Neuronal stem cell (in vitro differentiated cells): ENCODE measurements at regions not wholly inside any gene's neighbourhood (a gene's known extent, or its start where the extent isn't known, plus 50 kb on each side); places are given as distances from the start of the nearest gene placed in this dataset.

Experiments used
- DNase-seq: peaks from one replicate; pipeline ENCODE4 v3.0.0-alpha.2; 2013; ENCODE audit warnings: low spot score
- H2AFZ ChIP-seq: one replicate; pipeline ENCODE4 v1.6.1; 2013; ENCODE audit warnings: mild to moderate bottlenecking, low read length, inconsistent platforms
- H2AK5ac ChIP-seq: 2 replicates; pipeline ENCODE4 v1.6.1; 2013; ENCODE audit warnings: low read depth, mild to moderate bottlenecking, inconsistent platforms, low read length, moderate library complexity, mixed read lengths
- H2BK120ac ChIP-seq: 2 replicates; pipeline ENCODE4 v1.6.1; 2013; ENCODE audit warnings: low read depth, mild to moderate bottlenecking, inconsistent platforms, low read length, moderate library complexity, mixed read lengths
- H2BK12ac ChIP-seq: one replicate; pipeline ENCODE4 v1.6.1; 2013; ENCODE audit warnings: low read length, inconsistent platforms
- H2BK15ac ChIP-seq: 2 replicates; pipeline ENCODE4 v1.6.1; 2013; ENCODE audit warnings: mild to moderate bottlenecking, low read length, inconsistent platforms, mixed read lengths
- H2BK5ac ChIP-seq: one replicate; pipeline ENCODE4 v1.6.1; 2013; ENCODE audit warnings: inconsistent platforms, mild to moderate bottlenecking, low read length, moderate library complexity
- H3K14ac ChIP-seq: one replicate; pipeline ENCODE4 v1.6.1; 2013; ENCODE audit warnings: low read length, inconsistent platforms
- H3K18ac ChIP-seq: 2 replicates; pipeline ENCODE4 v1.6.1; 2013; ENCODE audit warnings: low read length, inconsistent platforms
- H3K23ac ChIP-seq: 2 replicates; pipeline ENCODE4 v1.6.1; 2013; ENCODE audit warnings: low read depth, mild to moderate bottlenecking, mixed read lengths, low read length, inconsistent platforms; ENCODE audit not compliant: poor library complexity
- H3K27ac ChIP-seq: replicated peaks from 3 replicates; pipeline ENCODE4 v1.5.1; 2013; ENCODE audit warnings: low read length, inconsistent platforms
- H3K27me3 ChIP-seq, 3 experiments: 2 replicates each; pipeline ENCODE4 v1.6.1; 2013; ENCODE audit warnings: low read length in 3 of 3, mild to moderate bottlenecking in 2 of 3, inconsistent platforms in 1 of 3, low read depth in 1 of 3, mixed read lengths in 1 of 3, moderate library complexity in 1 of 3; ENCODE audit not compliant: control insufficient read depth in 3 of 3, insufficient read depth in 3 of 3
- H3K36me3 ChIP-seq, 2 donors: replicated peaks in 1 of 2; 2 replicates each; pipeline ENCODE4 v1.6.1; 2013; ENCODE audit warnings: low read length in 2 of 2; ENCODE audit not compliant: control insufficient read depth in 2 of 2, insufficient read depth in 2 of 2
- H3K4ac ChIP-seq: 2 replicates; pipeline ENCODE4 v1.6.1; 2013; ENCODE audit warnings: inconsistent platforms, mild to moderate bottlenecking, low read length, moderate library complexity
- H3K4me1 ChIP-seq, 2 donors: 1 replicate in 1 of 2; 2 replicates in 1 of 2; pipeline ENCODE4 v1.6.1; 2013; ENCODE audit warnings: low read length in 2 of 2, low read depth in 1 of 2; ENCODE audit not compliant: control insufficient read depth in 2 of 2, insufficient read depth in 1 of 2
- H3K4me2 ChIP-seq: one replicate; pipeline ENCODE4 v1.6.1; 2013; ENCODE audit warnings: mild to moderate bottlenecking, low read length, inconsistent platforms; ENCODE audit not compliant: insufficient read depth, poor library complexity, severe bottlenecking
- H3K4me3 ChIP-seq, 2 donors: 2 replicates each; pipeline ENCODE4 v1.5.1; 2013; ENCODE audit warnings: low read length in 2 of 2, mild to moderate bottlenecking in 2 of 2, inconsistent platforms in 1 of 2, moderate library complexity in 1 of 2
- H3K79me1 ChIP-seq: one replicate; pipeline ENCODE4 v1.6.1; 2013; ENCODE audit warnings: low read depth, mild to moderate bottlenecking, inconsistent platforms, low read length, moderate library complexity
- H3K9ac ChIP-seq: one replicate; pipeline ENCODE4 v1.6.1; 2013; ENCODE audit warnings: mild to moderate bottlenecking, low read depth, low read length, inconsistent platforms; ENCODE audit not compliant: poor library complexity
- H3K9me3 ChIP-seq, 2 donors: replicated peaks in 1 of 2; 2 replicates each; pipeline versions ENCODE3 to v1.6.1; 2013; ENCODE audit warnings: low read length in 2 of 2, mild to moderate bottlenecking in 2 of 2, inconsistent platforms in 1 of 2, low read depth in 1 of 2, mixed read lengths in 1 of 2, moderate library complexity in 1 of 2; ENCODE audit not compliant: control insufficient read depth in 2 of 2, insufficient read depth in 1 of 2
- H4K8ac ChIP-seq: one replicate; pipeline ENCODE4 v1.6.1; 2013; ENCODE audit warnings: low read depth, mild to moderate bottlenecking, inconsistent platforms, low read length, moderate library complexity
- H4K91ac ChIP-seq: one replicate; pipeline ENCODE4 v1.6.1; 2013; ENCODE audit warnings: low read length, low read depth, mild to moderate bottlenecking, inconsistent platforms; ENCODE audit not compliant: poor library complexity
- WGBS, 2 donors: extraction: QIAGEN DNeasy Blood & Tissue Kit; methylation state at CpG; one replicate each; pipeline ENCODE4 v1.1.7; 2013; ENCODE audit warnings: missing lambda C conversion rate in 2 of 2, mixed read lengths in 1 of 2; ENCODE audit not compliant: insufficient read length in 2 of 2, insufficient replicate concordance in 1 of 2; ENCODE audit errors: extremely low coverage in 2 of 2; 5-methylcytosine and 5-hydroxymethylcytosine counted together

DNA sequence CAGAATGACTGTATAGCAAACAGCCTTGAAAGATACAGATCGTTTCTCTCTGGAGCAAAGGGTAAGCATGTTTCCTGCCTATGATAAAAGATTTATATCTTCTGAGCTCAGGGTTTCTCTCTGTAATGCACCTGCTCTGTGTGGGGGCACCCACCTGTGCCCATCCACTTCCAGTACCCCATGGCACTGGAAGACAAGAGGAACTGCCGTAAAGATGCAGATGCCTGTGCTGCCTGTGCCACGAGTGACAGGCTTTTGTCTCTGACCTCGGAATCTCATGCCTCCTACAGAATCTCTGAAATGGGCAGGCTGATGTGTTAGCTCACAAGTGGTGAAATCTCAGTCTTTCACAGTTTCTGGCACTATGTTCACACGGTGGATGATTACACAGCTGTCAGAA is 50.3 kb upstream of the ATP11A start:
- H3K9ac ChIP-seq = no peak overlapping the region
- H3K9me3 ChIP-seq = no peaks in the 10 kb centered on the region
- H4K8ac ChIP-seq = no peak overlapping the region
- no peak overlapping the region for H3K4me2 ChIP-seq
- no peak overlapping the region for H2BK12ac ChIP-seq
- no peaks in the 10 kb centered on the region for H3K36me3 ChIP-seq
- no peak overlapping the region for H4K91ac ChIP-seq
- H2BK15ac ChIP-seq = no peak overlapping the region
- peaks cover 2% of the 10 kb centered on the region for H3K79me1 ChIP-seq
- no peak overlapping the region for H3K4me3 ChIP-seq
- no peak overlapping the region for H2AK5ac ChIP-seq
- peaks cover 0 to 44% (median 0%) of the 10 kb centered on the region in 3 experiments for H3K27me3 ChIP-seq
- WGBS, 2 donors = no CpG with 5 or more reads among the region's 5 CpGs
- H2BK120ac ChIP-seq = no peak overlapping the region
- no peak overlapping the region for H3K23ac ChIP-seq
- H3K18ac ChIP-seq = no peak overlapping the region
- no peak overlapping the region for H2BK5ac ChIP-seq
- H3K27ac ChIP-seq = no peak overlapping the region
- DNase-seq = no peak
- no peak overlapping the region for H3K4ac ChIP-seq
- H2AFZ ChIP-seq = no peak overlapping the region
- H3K4me1 ChIP-seq = peaks cover 0 to 2% of the 10 kb centered on the region in 2 donors
- H3K14ac ChIP-seq = no peak overlapping the region

DNA sequence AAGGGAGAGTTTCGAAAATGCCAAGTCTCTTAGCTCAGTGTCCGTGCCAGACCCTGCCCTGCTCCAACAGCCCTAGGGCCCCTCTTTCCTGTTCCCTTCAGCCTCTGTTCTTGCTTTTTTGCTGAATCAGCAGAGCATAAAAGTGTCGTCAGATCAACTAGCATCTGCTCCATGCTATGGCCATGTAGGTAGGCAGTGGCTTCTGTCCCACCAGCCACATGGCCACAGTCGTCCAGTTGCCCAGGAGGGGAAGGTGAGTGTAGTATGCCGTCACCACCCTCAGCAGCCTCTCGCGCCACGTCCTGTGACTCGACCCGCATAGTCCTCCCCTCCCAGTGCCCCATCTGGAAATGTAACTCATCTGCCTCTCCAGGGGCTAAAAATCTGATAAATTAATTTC is 50.9 kb upstream of the ATP11A start:
- no peak for DNase-seq
- H3K36me3 ChIP-seq = no peaks in the 10 kb centered on the region
- H3K4ac ChIP-seq = no peak overlapping the region
- no peak overlapping the region for H2BK5ac ChIP-seq
- no peak overlapping the region for H3K14ac ChIP-seq
- no peak overlapping the region for H2BK15ac ChIP-seq
- H3K27me3 ChIP-seq = peaks cover 0 to 49% (median 0%) of the 10 kb centered on the region in 3 experiments
- no peak overlapping the region for H3K4me3 ChIP-seq
- H2BK12ac ChIP-seq = no peak overlapping the region
- no peak overlapping the region for H4K8ac ChIP-seq
- H3K27ac ChIP-seq = no peak overlapping the region
- H3K23ac ChIP-seq = no peak overlapping the region
- no peak overlapping the region for H2BK120ac ChIP-seq
- H3K4me2 ChIP-seq = no peak overlapping the region
- H3K9me3 ChIP-seq = no peaks in the 10 kb centered on the region
- H3K9ac ChIP-seq = no peak overlapping the region
- H2AK5ac ChIP-seq = no peak overlapping the region
- peaks cover 0 to 2% of the 10 kb centered on the region in 2 donors for H3K4me1 ChIP-seq
- WGBS, 2 donors = no CpG with 5 or more reads among the region's 10 CpGs
- H4K91ac ChIP-seq = peak overlapping the region; percentile 35
- no peak overlapping the region for H2AFZ ChIP-seq
- H3K18ac ChIP-seq = no peak overlapping the region
- H3K79me1 ChIP-seq = peaks cover 2% of the 10 kb centered on the region

DNA sequence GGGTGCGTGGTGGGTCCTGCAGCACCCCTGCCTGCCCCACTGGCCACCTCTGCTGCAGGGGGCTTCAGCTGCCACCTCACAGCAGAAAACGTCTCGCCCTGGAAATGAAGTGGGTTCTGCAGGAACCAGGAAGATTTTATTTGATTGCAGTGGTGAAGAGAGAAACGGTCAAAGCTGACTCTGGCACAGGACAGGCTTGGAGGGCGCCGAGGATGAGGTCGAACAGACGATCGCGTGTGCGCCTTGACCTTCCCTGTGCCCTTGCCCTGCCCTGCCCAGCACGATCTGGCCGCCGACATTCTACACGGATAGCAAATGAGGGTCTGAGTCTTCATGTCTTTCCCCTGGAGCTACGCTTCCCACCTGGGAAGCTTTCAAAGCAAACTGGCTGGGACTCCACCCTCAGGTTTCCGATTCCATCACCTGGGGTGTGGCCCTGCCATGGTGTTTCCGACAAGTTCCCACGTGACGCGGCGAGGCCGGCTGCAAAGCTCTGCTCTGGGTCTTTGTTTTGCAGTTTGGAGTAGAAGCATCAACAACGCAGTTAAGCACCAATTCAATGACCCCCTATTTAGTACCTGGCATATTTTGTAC is 50.3 kb upstream of the TUBGCP3 start:
- Histone ChIP-seq H2BK15ac (no peak overlapping the region), H3K18ac (peak overlapping the region; percentile 23), H3K9ac (no peak overlapping the region), H2AK5ac (no peak overlapping the region), H3K4me3 (no peak overlapping the region), H2AFZ (no peak overlapping the region), H2BK5ac (no peak overlapping the region), H3K79me1 (peaks cover 2% of the 10 kb centered on the region), H4K8ac (no peak overlapping the region), H3K4me2 (no peak overlapping the region), H3K4me1 (peaks cover 0 to 2% of the 10 kb centered on the region in 2 donors), H2BK12ac (no peak overlapping the region), H4K91ac (no peak overlapping the region), H3K27me3 (peaks cover 0 to 52% (median 0%) of the 10 kb centered on the region in 3 experiments), H3K36me3 (no peaks in the 10 kb centered on the region), H3K27ac (no peak overlapping the region), H3K9me3 (no peaks in the 10 kb centered on the region), H3K23ac (no peak overlapping the region), H3K4ac (no peak overlapping the region), H3K14ac (no peak overlapping the region), H2BK120ac (no peak overlapping the region)
- WGBS, 2 donors = no CpG with 5 or more reads among the region's 24 CpGs
- no peak for DNase-seq
